Chondrocyte (in vitro differentiated cells): ENCODE measurements at regions not wholly inside any gene's neighbourhood (a gene's known extent, or its start where the extent isn't known, plus 50 kb on each side); places are given as distances from the start of the nearest gene placed in this dataset.

ENCODE experiments used
- DNase-seq: peaks from one replicate; pipeline ENCODE4 v3.0.0; 2021; ENCODE audit warnings: mixed read lengths, low spot score
- H3K27ac Mint-ChIP-seq: one replicate; pipeline ENCODE4 v1.8.0; 2021; ENCODE audit warnings: mild to moderate bottlenecking, moderate library complexity, mixed read lengths; ENCODE audit not compliant: unreplicated experiment
- H3K27me3 Mint-ChIP-seq: 2 replicates; pipeline ENCODE4 v1.8.0; 2021; ENCODE audit warnings: low read depth, mixed read lengths
- H3K36me3 Mint-ChIP-seq: 2 replicates; pipeline ENCODE4 v1.8.0; 2021; ENCODE audit warnings: low read depth, mixed read lengths
- H3K4me1 Mint-ChIP-seq: 2 replicates; pipeline ENCODE4 v1.8.0; 2021; ENCODE audit warnings: low read depth, mild to moderate bottlenecking, mixed read lengths
- H3K4me3 Mint-ChIP-seq: one replicate; pipeline ENCODE4 v1.8.0; 2021; ENCODE audit warnings: mild to moderate bottlenecking, moderate library complexity, mixed read lengths; ENCODE audit not compliant: unreplicated experiment
- H3K9me3 Mint-ChIP-seq: 2 replicates; pipeline ENCODE4 v1.8.0; 2021; ENCODE audit warnings: low read depth, mixed read lengths
- CTCF ChIP-seq: fragments of 200-600 bp; sonication (generic); IDR thresholded peaks from 2 replicates; pipeline ENCODE4 v1.5.0; 2021; ENCODE audit warnings: antibody characterized with exemption, mild to moderate bottlenecking, moderate library complexity

DNA sequence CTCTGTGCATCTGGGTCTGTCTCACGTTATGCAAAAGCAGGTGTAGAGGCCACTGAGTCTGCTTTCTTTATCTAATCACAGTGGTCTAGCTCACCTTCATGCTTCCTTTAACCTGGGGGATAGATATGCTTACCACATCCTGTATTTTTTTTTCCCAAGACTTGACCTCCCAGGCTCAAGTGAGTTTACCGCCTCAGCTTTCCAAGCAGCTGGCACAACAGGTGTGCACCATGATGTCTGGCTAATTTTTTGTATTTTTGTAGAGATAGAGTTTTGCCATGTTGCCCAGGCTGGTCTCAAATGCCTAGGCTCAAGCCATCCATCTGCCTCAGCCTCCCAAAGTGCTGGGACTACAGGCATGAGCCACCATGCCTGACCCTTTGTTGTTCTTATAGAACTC, 236.0 kb downstream of the ATP23 start:
- Mint-ChIP-seq H3K4me3 (no peak overlapping the region), H3K27ac (no peak overlapping the region), H3K4me1 (peaks cover 9% of the 10 kb centered on the region), H3K9me3 (no peaks in the 10 kb centered on the region), H3K27me3 (peaks cover 7% of the 10 kb centered on the region), H3K36me3 (no peaks in the 10 kb centered on the region)
- no peak for DNase-seq
- TF ChIP-seq CTCF: no peak

- Mint-ChIP-seq H3K4me1 (no peaks in the 10 kb centered on the region), H3K9me3 (peaks cover 8% of the 10 kb centered on the region), H3K4me3 (no peak overlapping the region), H3K27ac (no peak overlapping the region), H3K27me3 (peaks cover 4% of the 10 kb centered on the region), H3K36me3 (peaks cover 1% of the 10 kb centered on the region)
- TF ChIP-seq CTCF: no peak
- DNase-seq: no peak
Measured at GRCh38 chr12:58184212-58184611, 242.8 kb downstream of the ATP23 start.

- peaks cover 8% of the 10 kb centered on the region for H3K9me3 Mint-ChIP-seq
- H3K27ac Mint-ChIP-seq: no peak overlapping the region
- TF ChIP-seq CTCF: no peak
- DNase-seq: no peak
- H3K27me3 Mint-ChIP-seq: peaks cover 4% of the 10 kb centered on the region
- H3K36me3 Mint-ChIP-seq: peaks cover 1% of the 10 kb centered on the region
- H3K4me1 Mint-ChIP-seq: no peaks in the 10 kb centered on the region
- no peak overlapping the region for H3K4me3 Mint-ChIP-seq
Measured at GRCh38 chr12:58186401-58186800, 245.0 kb downstream of the ATP23 start.

DNA sequence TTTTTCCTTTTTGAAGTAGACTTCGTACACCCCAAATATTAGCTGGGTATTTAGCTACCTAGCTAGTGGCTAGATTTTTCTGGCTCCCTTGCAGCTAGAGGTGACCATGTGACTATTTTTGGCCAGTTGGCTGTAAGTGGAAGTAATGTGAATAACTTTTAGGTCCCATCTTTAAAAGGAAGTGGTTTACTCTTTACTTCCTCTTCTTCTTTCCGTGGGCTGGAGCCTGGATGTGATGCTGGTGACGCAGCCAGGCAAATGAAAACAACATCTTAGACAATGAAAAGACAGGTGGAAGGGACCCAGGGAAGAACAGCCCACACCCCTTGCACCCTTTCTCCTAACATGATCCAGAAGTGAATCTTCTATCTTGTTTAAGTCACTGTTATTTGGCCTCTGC, 245.5 kb downstream of the ATP23 start:
- no peak for DNase-seq
- no peak overlapping the region for H3K4me3 Mint-ChIP-seq
- H3K27me3 Mint-ChIP-seq: peaks cover 2% of the 10 kb centered on the region
- peaks cover 1% of the 10 kb centered on the region for H3K36me3 Mint-ChIP-seq
- no peak for TF ChIP-seq CTCF
- peaks cover 10% of the 10 kb centered on the region for H3K9me3 Mint-ChIP-seq
- H3K4me1 Mint-ChIP-seq: no peaks in the 10 kb centered on the region
- no peak overlapping the region for H3K27ac Mint-ChIP-seq

DNA sequence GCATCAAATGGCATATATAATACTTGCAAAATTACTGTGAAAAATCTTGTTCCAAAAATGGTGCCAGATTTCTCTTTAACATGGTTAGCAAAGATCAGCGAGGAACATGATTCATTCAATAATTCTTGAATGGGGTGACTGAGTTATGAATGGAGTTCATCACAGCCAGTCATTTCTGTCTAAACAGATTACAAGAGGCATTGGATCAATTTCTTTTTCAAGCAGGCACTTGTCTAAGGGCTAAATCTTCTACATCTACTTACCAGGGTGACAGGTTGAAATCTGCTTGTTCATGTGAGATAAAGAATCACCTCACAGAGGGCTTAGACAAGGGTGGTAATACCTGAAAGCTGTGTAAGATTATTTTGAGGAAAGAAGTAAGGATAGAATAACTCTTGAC, 247.7 kb downstream of the ATP23 start:
- Mint-ChIP-seq H3K4me3 (no peak overlapping the region), H3K27me3 (peaks cover 7% of the 10 kb centered on the region), H3K27ac (no peak overlapping the region), H3K36me3 (peaks cover 7% of the 10 kb centered on the region), H3K9me3 (peaks cover 27% of the 10 kb centered on the region), H3K4me1 (no peaks in the 10 kb centered on the region)
- TF ChIP-seq CTCF: no peak
- DNase-seq: no peak
